Spleen (tissue), 11 donors: ENCODE measurements at regions not wholly inside any gene's neighbourhood (a gene's known extent, or its start where the extent isn't known, plus 50 kb on each side); places are given as distances from the start of the nearest gene placed in this dataset.

Experiments
- DNase-seq: peaks from one replicate; pipeline ENCODE4 v3.0.0-alpha.2; 2020
- H3K27ac ChIP-seq, 8 donors: fragments of 200-600 bp; sonication (generic) in 7 of 8; 1 replicate in 4 of 8; 2 replicates in 4 of 8; pipeline versions ENCODE4 v1.5.0 to v1.8.0; 2016 to 2021; ENCODE audit warnings: inconsistent platforms in 4 of 8, mild to moderate bottlenecking in 4 of 8, moderate library complexity in 1 of 8
- H3K27me3 ChIP-seq, 7 donors: fragments of 200-600 bp; sonication (generic) in 6 of 7; replicated peaks in 1 of 7; 1 replicate in 4 of 7; 2 replicates in 3 of 7; pipeline versions ENCODE4 v1.5.0 to v1.8.0; 2016 to 2021; ENCODE audit warnings: inconsistent platforms in 3 of 7, mild to moderate bottlenecking in 1 of 7
- H3K36me3 ChIP-seq, 6 donors: fragments of 200-600 bp; sonication (generic) in 5 of 6; 1 replicate in 4 of 6; 2 replicates in 2 of 6; pipeline versions ENCODE4 v1.5.0 to v1.8.0; 2016 to 2021; ENCODE audit warnings: inconsistent platforms in 2 of 6
- H3K4me1 ChIP-seq, 6 donors: fragments of 200-600 bp; sonication (generic) in 5 of 6; 1 replicate in 3 of 6; 2 replicates in 3 of 6; pipeline versions ENCODE4 v1.5.0 to v1.8.0; 2016 to 2021; ENCODE audit warnings: inconsistent platforms in 3 of 6
- H3K4me3 ChIP-seq, 8 donors: fragments of 200-600 bp; sonication (generic) in 7 of 8; 1 replicate in 4 of 8; 2 replicates in 4 of 8; pipeline versions ENCODE4 v1.5.0 to v1.8.0; 2016 to 2021; ENCODE audit warnings: inconsistent platforms in 4 of 8, mild to moderate bottlenecking in 4 of 8, moderate library complexity in 2 of 8
- H3K9me3 ChIP-seq, 8 donors: fragments of 200-600 bp; sonication (generic) in 7 of 8; 1 replicate in 4 of 8; 2 replicates in 4 of 8; pipeline versions ENCODE4 v1.5.0 to v1.8.0; 2016 to 2021; ENCODE audit warnings: inconsistent platforms in 4 of 8
- POLR2A ChIP-seq, 3 donors: fragments of 450-650 bp; IDR thresholded peaks; one replicate each; pipeline ENCODE4 v1.5.1; 2017; ENCODE audit warnings: antibody characterized with exemption in 3 of 3, mild to moderate bottlenecking in 1 of 3
- POLR2AphosphoS5 ChIP-seq, 3 donors: sonication (generic); formaldehyde crosslinking; IDR thresholded peaks; one replicate each; pipeline ENCODE4 v1.5.1; 2017; ENCODE audit warnings: antibody characterized with exemption in 3 of 3
- WGBS, 5 donors: extraction: QIAGEN DNeasy Blood & Tissue Kit in 3 of 5; methylation state at CpG; one replicate each; pipeline versions ENCODE4 v1.1.5 to v1.1.7; 2013 to 2018; 5-methylcytosine and 5-hydroxymethylcytosine counted together
- intact Hi-C: fragments of 100-400 bp; cut with DNase I; formaldehyde crosslinking; loops from one replicate; pipeline ENCODE4 v1.15.0; 2023; ENCODE audit warnings: low total_unique reads
- TF ChIP-seq, protein P1 (sequence below), 11 experiments: fragments of 200-600 bp in 7 of 11; fragments of 450-650 bp in 4 of 11; sonication (generic) in 4 of 11; IDR thresholded peaks in 8 of 11; conservative IDR thresholded peaks in 3 of 11; 1 replicate in 7 of 11; 2 replicates in 4 of 11; pipeline versions ENCODE4 v1.4.0 to v1.8.0; 2016 to 2021; ENCODE audit warnings: antibody characterized with exemption in 11 of 11, inconsistent platforms in 4 of 11, mild to moderate bottlenecking in 1 of 11
- donor health status: healthy with polysubstance abuse.
- donor health status: DM: no; HTN: no; CAD: no; lungs with moderate emphysema.
- donor health status: DM: no; HTN: no; CAD: no.
- donor health status: Bipolar disorder and iron deficiency.
- donor health status: healthy.
- donor health status: DM: no; HTN: no; CAD: no.
- donor health status: DM: yes; HTN: yes; CAD: no.

DNA sequence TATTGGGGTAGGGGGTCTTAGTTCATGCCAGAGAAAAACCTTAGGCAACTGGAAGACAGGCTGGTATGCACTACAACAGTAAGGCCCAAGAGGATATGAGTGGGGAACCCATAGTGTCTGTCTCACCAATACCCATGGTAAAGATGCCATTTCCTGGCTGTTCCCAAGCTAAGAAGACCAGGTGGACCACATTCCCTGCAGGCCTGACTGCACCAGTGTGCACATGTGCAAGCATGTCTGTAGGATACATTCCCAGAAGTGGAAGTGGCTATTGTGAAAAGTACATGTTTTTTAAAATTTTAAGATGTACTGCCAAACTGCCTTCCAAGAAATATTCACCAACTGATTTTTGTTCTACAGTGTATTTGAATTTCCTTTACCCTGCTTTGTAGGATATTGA, 207.3 kb upstream of the CTNNB1 start:
- intact Hi-C loops = no loop called here
- Histone ChIP-seq H3K4me1 (no peaks in the 10 kb centered on the region), H3K36me3 (no peaks in the 10 kb centered on the region), H3K27me3 (peaks cover 0 to 6% (median 0%) of the 10 kb centered on the region in 7 donors), H3K4me3 (no peak overlapping the region), H3K9me3 (no peaks in the 10 kb centered on the region), H3K27ac (no peak overlapping the region)
- TF ChIP-seq POLR2A (IDR thresholded peaks at IDR 0.05) (no peak), POLR2AphosphoS5 (IDR thresholded peaks at IDR 0.05) (no peak)
- TF ChIP-seq, protein P1, sequence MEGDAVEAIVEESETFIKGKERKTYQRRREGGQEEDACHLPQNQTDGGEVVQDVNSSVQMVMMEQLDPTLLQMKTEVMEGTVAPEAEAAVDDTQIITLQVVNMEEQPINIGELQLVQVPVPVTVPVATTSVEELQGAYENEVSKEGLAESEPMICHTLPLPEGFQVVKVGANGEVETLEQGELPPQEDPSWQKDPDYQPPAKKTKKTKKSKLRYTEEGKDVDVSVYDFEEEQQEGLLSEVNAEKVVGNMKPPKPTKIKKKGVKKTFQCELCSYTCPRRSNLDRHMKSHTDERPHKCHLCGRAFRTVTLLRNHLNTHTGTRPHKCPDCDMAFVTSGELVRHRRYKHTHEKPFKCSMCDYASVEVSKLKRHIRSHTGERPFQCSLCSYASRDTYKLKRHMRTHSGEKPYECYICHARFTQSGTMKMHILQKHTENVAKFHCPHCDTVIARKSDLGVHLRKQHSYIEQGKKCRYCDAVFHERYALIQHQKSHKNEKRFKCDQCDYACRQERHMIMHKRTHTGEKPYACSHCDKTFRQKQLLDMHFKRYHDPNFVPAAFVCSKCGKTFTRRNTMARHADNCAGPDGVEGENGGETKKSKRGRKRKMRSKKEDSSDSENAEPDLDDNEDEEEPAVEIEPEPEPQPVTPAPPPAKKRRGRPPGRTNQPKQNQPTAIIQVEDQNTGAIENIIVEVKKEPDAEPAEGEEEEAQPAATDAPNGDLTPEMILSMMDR (IDR thresholded peaks at IDR 0.05 in 8 of 11, conservative IDR thresholded peaks at IDR 0.05 in 3 of 11) = no peak
- DNase-seq = no peak

DNA sequence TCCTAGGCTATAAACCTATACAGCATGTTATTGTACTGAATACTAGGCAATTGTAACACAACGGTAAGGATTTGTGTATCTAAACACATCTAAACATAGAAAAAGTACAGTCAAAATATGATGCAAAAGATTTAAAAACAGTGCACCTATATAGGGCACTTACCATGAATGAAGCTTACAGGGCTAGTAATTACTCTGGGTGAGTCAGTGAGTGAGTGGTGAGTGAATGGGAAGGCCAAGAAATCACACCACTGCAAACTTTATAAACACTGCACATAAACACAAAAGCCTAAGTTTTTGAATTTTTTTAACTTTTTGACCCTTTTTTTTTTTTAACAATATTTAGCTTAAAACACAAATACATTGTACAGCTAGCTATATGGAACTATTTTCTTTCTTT, 204.7 kb upstream of the CTNNB1 start:
- 87 to 98% (median 95%) methylated on average over 1 of the region's 1 CpG for WGBS, 5 donors
- H3K36me3 ChIP-seq = no peaks in the 10 kb centered on the region
- H3K4me1 ChIP-seq = no peaks in the 10 kb centered on the region
- H3K4me3 ChIP-seq = no peak overlapping the region
- H3K27me3 ChIP-seq = peaks cover 0 to 6% (median 0%) of the 10 kb centered on the region in 7 donors
- intact Hi-C loops = no loop called here
- TF ChIP-seq POLR2A (IDR thresholded peaks at IDR 0.05) = no peak
- no peak for TF ChIP-seq POLR2AphosphoS5 (IDR thresholded peaks at IDR 0.05)
- TF ChIP-seq, protein P1 (IDR thresholded peaks at IDR 0.05 in 8 of 11, conservative IDR thresholded peaks at IDR 0.05 in 3 of 11) = no peak
- no peak for DNase-seq
- no peaks in the 10 kb centered on the region for H3K9me3 ChIP-seq
- no peak overlapping the region for H3K27ac ChIP-seq

DNA sequence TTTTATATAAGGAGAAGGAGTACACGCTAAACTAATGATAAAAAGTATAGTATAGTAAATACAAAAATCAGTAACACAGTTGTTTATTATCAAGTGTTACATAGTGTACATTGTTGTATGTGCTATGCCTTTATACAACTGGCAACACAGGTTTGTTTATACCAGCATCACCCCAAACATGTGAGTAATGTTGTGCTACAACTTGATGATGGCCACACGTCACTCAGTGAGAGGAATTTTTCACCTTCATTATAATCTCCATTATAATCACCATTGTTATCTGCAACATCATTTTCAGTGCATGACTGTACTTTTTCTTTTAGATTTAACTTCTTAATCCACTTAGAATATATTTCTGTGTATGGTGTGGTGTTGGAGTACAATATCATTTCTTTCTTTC, 204.0 kb upstream of the CTNNB1 start:
- Histone ChIP-seq H3K27ac (no peak overlapping the region), H3K4me3 (no peak overlapping the region), H3K27me3 (peaks cover 0 to 6% (median 0%) of the 10 kb centered on the region in 7 donors), H3K9me3 (no peaks in the 10 kb centered on the region), H3K36me3 (no peaks in the 10 kb centered on the region), H3K4me1 (no peaks in the 10 kb centered on the region)
- WGBS, 5 donors = 90 to 96% (median 94%) methylated on average over 2 of the region's 2 CpGs
- no peak for DNase-seq
- intact Hi-C loops = no loop called here
- TF ChIP-seq POLR2AphosphoS5 (IDR thresholded peaks at IDR 0.05) (no peak), POLR2A (IDR thresholded peaks at IDR 0.05) (no peak)
- TF ChIP-seq, protein P1 (IDR thresholded peaks at IDR 0.05 in 8 of 11, conservative IDR thresholded peaks at IDR 0.05 in 3 of 11) = no peak

DNA sequence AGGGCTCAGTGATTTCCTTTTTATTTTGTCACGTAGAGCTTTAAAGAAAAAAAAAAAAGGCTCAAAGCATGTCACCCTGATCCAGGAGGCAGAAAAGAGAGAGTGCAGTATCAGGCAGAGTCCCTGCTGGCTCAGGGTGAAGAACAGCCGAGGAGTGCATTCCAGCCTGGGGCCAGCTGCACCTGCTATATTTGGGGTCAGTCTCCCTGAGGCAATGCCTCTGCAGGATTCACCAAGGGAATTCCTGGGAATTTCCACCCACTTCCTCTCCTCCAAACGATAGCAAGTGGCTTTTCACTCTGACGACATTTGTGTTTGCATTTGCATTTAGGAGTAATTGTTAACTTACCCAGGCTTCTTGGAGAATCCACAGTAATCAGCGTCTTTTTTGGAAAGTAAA, 202.9 kb upstream of the CTNNB1 start:
- Histone ChIP-seq H3K9me3 (no peaks in the 10 kb centered on the region), H3K36me3 (no peaks in the 10 kb centered on the region), H3K4me3 (no peak overlapping the region), H3K27ac (no peak overlapping the region), H3K4me1 (no peaks in the 10 kb centered on the region), H3K27me3 (peaks cover 0 to 6% (median 0%) of the 10 kb centered on the region in 7 donors)
- DNase-seq = no peak
- 55 to 78% (median 67%) methylated on average over 5 of the region's 5 CpGs for WGBS, 5 donors
- intact Hi-C loops = no loop called here
- TF ChIP-seq POLR2AphosphoS5 (IDR thresholded peaks at IDR 0.05) (no peak), POLR2A (IDR thresholded peaks at IDR 0.05) (no peak)
- TF ChIP-seq, protein P1 (IDR thresholded peaks at IDR 0.05 in 8 of 11, conservative IDR thresholded peaks at IDR 0.05 in 3 of 11) = no peak
